BJ (cell line): ENCODE measurements at regions not wholly inside any gene's neighbourhood (a gene's known extent, or its start where the extent isn't known, plus 50 kb on each side); places are given as distances from the start of the nearest gene placed in this dataset.

Experiments
- CTCF ChIA-PET: fragments of 350-600 bp; formaldehyde crosslinking; extraction: SDS; loops from one replicate; lab custom pipeline; 2021; ENCODE audit warnings: antibody characterized with exemption, inconsistent platforms; lab: Yijun Ruan, JAX
- POLR2A ChIA-PET: fragments of 300-600 bp; sonication (Branson Sonifier 250); formaldehyde crosslinking; extraction: SDS; loops from one replicate; lab custom pipeline; 2021; ENCODE audit warnings: antibody characterized with exemption; lab: Charles Lee
- DNase-seq: peaks from one replicate; pipeline ENCODE4 v3.0.0-alpha.2; 2011; ENCODE audit warnings: low read depth
- H3K27me3 ChIP-seq: 2 replicates; pipeline ENCODE4 v1.6.0; 2011; ENCODE audit warnings: low read length; ENCODE audit not compliant: control insufficient read depth, insufficient read depth
- H3K36me3 ChIP-seq: 2 replicates; pipeline ENCODE4 v1.5.1; 2011; ENCODE audit warnings: low read length; ENCODE audit not compliant: control insufficient read depth, insufficient read depth
- H3K4me3 ChIP-seq: 2 replicates; pipeline ENCODE4 v1.5.1; 2011; ENCODE audit warnings: low read depth, mild to moderate bottlenecking, control low read depth, low read length
- TF ChIP-seq, protein P1 (sequence below): IDR thresholded peaks from 2 replicates; pipeline ENCODE4 v1.5.1; 2011; ENCODE audit warnings: low read depth, mild to moderate bottlenecking, control low read depth, inconsistent platforms, low read length, moderate library complexity; ENCODE audit not compliant: insufficient read depth

- DNase-seq: no peak
- CTCF ChIA-PET: interaction anchor here (1.1 to 2.5 kb wide), 2 partner anchors 12 to 29 kb away, joined by 4 to 7 read pairs; no protein-coding TSS in a partner anchor
- Histone ChIP-seq H3K36me3 (no peaks in the 10 kb centered on the region), H3K4me3 (no peak overlapping the region), H3K27me3 (no peaks in the 10 kb centered on the region; the same call in 1 of the 2 replicates)
- POLR2A ChIA-PET: interaction anchor here (0.6 kb wide), 1 partner anchor 22 kb away, joined by 6 read pairs; no protein-coding TSS in a partner anchor
- TF ChIP-seq, protein P1, sequence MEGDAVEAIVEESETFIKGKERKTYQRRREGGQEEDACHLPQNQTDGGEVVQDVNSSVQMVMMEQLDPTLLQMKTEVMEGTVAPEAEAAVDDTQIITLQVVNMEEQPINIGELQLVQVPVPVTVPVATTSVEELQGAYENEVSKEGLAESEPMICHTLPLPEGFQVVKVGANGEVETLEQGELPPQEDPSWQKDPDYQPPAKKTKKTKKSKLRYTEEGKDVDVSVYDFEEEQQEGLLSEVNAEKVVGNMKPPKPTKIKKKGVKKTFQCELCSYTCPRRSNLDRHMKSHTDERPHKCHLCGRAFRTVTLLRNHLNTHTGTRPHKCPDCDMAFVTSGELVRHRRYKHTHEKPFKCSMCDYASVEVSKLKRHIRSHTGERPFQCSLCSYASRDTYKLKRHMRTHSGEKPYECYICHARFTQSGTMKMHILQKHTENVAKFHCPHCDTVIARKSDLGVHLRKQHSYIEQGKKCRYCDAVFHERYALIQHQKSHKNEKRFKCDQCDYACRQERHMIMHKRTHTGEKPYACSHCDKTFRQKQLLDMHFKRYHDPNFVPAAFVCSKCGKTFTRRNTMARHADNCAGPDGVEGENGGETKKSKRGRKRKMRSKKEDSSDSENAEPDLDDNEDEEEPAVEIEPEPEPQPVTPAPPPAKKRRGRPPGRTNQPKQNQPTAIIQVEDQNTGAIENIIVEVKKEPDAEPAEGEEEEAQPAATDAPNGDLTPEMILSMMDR: no peak
Observed at GRCh38 chr3:43191116-43191515, 85.2 kb upstream of the POMGNT2 start.

DNA sequence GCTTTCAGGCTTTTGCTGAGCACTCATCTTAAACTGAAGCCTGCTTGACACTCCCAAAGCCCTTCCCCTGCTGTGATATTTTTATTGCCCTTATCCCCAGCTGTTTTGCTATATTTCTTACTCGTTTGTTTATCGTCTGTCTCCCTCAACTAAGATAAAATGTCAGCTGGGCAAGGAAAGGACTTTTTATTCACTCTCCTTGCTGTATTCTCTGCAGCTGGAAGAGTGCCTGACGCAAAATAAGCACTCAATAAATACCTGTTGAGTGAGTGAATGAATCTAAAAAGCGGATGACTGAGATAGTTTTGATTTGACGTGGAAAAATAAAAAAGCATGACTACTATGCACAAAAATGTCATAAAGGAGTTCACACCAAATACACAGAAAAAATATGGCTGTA lies 84.8 kb upstream of the POMGNT2 start:
- no peak overlapping the region for H3K4me3 ChIP-seq
- TF ChIP-seq, protein P1: no peak

DNA sequence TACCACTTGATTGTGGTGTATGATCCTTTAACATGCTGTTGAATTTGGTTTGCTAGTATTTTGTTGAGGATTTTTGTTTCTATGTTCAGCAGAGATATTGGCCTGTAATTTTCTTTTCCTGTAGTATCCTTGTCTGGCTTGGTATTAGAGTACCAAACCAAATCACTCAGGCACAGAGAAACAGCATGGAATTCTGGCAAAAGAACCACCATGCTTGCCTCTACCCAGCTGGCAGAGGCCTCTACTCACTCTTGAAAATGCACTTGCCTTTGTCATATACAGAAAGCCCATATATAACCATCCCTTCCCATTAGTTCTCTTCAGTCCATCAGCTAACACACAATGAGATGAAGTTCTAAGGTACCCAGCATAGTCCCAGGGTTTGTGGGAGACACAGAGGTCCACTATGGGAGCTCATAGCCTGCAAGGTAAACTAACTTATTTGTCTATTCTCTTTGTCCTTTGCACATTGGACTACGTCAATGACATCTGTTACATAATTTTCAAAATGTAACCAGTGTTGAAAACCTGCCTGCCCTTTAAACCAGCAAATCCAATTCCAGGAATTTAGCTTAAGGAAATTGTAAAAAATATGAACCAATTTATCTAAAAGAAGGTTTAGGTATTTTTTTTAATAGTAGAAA lies 82.1 kb upstream of the POMGNT2 start:
- Histone ChIP-seq H3K4me3 (no peak overlapping the region), H3K27me3 (no peaks in the 10 kb centered on the region), H3K36me3 (no peaks in the 10 kb centered on the region)
- no peak for DNase-seq
- ChIA-PET POLR2A (no interaction called here), CTCF (interaction anchor here (0.8 kb wide), 1 partner anchor 26 kb away, joined by 3 read pairs; no protein-coding TSS in a partner anchor)
- TF ChIP-seq, protein P1: no peak

More for the DNA sequence above, 84.8 kb upstream of the POMGNT2 start:
- DNase-seq: peak; percentile 99
- Histone ChIP-seq H3K36me3 (no peaks in the 10 kb centered on the region), H3K27me3 (no peaks in the 10 kb centered on the region)
- ChIA-PET POLR2A (interaction anchor here (0.6 kb wide), 1 partner anchor 23 kb away, joined by 6 read pairs; no protein-coding TSS in a partner anchor), CTCF (interaction anchor here (1.1 to 2.5 kb wide), 2 partner anchors 12 to 29 kb away, joined by 4 to 7 read pairs; no protein-coding TSS in a partner anchor)

DNA sequence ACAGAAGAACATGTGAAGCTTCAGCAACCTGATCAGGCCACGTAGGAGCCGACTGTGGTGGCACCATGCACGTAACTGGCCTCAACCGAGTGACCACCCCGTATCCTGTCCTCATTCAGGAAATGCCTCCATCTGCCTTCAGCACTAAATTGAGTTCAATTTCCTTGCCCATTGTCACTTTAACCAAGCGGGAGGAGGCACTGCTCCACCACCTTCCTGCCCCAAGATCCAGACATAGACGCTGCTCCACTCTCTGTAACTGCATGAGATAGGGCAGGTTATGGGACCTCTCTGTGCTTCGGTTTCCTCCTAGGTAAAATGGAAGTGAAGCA lies 80.1 kb upstream of the POMGNT2 start:
- CTCF ChIA-PET: interaction anchor here (0.9 kb wide), 2 partner anchors 27 to 317 kb away, joined by 3 to 4 read pairs; no protein-coding TSS in a partner anchor
- TF ChIP-seq, protein P1: no peak
- POLR2A ChIA-PET: no interaction called here
- no peak for DNase-seq
- no peaks in the 10 kb centered on the region for H3K36me3 ChIP-seq
- H3K4me3 ChIP-seq: no peak overlapping the region
- H3K27me3 ChIP-seq: no peaks in the 10 kb centered on the region

DNA sequence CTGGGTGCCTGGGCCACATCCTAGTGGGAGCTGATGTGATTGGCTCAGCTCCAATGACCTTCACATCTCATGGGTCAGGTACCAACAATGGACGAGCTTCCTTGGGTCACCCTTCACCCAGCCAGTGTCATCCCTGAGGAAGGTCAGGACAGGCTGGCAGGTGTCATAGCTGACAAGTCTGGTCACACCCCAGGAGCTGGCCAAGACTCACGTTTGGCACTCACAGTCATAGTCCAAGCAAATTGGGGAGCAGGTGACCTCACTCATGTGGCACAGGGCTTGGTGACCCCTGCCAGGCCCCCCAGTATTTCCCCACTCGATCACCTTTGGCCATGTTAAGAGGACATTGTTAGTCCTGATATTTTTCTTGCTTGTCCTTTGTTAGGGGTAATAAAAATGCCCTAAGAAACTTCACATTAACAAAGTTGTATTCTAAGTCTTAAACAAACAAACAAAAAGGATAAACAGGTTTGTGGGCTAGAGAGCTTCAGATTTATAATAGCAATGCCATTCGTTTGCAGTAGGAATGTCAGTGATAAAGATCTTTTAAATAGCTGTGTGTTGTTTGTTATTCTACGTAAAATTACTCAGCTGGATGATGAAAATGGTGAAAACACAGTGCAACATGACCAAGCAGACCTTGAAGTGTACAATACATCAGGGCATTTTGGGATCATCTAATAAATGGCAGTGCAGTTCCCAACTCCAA lies 79.5 kb upstream of the POMGNT2 start:
- CTCF ChIA-PET: interaction anchor here (0.9 to 1.5 kb wide), 3 partner anchors 28 to 317 kb away, joined by 3 to 4 read pairs (median 4); no protein-coding TSS in a partner anchor
- POLR2A ChIA-PET: no interaction called here
- DNase-seq: peak; percentile 94
- no peaks in the 10 kb centered on the region for H3K36me3 ChIP-seq
- TF ChIP-seq, protein P1: no peak
- H3K27me3 ChIP-seq: no peaks in the 10 kb centered on the region
- H3K4me3 ChIP-seq: no peak overlapping the region
